Esophagus muscularis mucosa (tissue), 4 donors: ENCODE measurements at regions not wholly inside any gene's neighbourhood (a gene's known extent, or its start where the extent isn't known, plus 50 kb on each side); places are given as distances from the start of the nearest gene placed in this dataset.
A peak's percentile ranks its signal among the peaks of the same experiment; 100 is the strongest.

Experiments used
- DNase-seq: peaks from one replicate; pipeline ENCODE4 v3.0.0-alpha.2; 2017; ENCODE audit errors: extremely low spot score
- H3K27ac ChIP-seq, 4 donors: fragments of 200-600 bp; sonication (generic); replicated peaks in 1 of 4; 1 replicate in 3 of 4; 2 replicates in 1 of 4; pipeline ENCODE4 v1.5.1; 2016 to 2019; ENCODE audit warnings: mild to moderate bottlenecking in 1 of 4
- H3K27me3 ChIP-seq, 4 donors: fragments of 200-600 bp; sonication (generic); one replicate each; pipeline versions ENCODE4 v1.5.1 to v1.6.0; 2016 to 2019
- H3K36me3 ChIP-seq, 4 donors: fragments of 200-600 bp; sonication (generic); one replicate each; pipeline ENCODE4 v1.5.1; 2016 to 2019
- H3K4me1 ChIP-seq, 4 donors: fragments of 200-600 bp; sonication (generic); one replicate each; pipeline ENCODE4 v1.5.1; 2016 to 2019
- H3K4me3 ChIP-seq, 4 donors: fragments of 200-600 bp; sonication (generic); 1 replicate in 2 of 4; 2 replicates in 2 of 4; pipeline ENCODE4 v1.5.1; 2016 to 2019; ENCODE audit warnings: mild to moderate bottlenecking in 4 of 4, moderate library complexity in 1 of 4
- H3K9me3 ChIP-seq, 4 donors: fragments of 200-600 bp; sonication (generic); 1 replicate in 3 of 4; 2 replicates in 1 of 4; pipeline ENCODE4 v1.5.1; 2016 to 2019
- CTCF ChIP-seq, 3 experiments: fragments of 200-600 bp in 2 of 3; fragments of 450-650 bp in 1 of 3; sonication (generic) in 2 of 3; IDR thresholded peaks; one replicate each; pipeline ENCODE4 v1.5.1; 2017 to 2019; ENCODE audit warnings: antibody characterized with exemption in 3 of 3, mild to moderate bottlenecking in 2 of 3, moderate library complexity in 1 of 3
- EP300 ChIP-seq: sonication (generic); formaldehyde crosslinking; IDR thresholded peaks from one replicate; pipeline ENCODE4 v1.6.1; 2017; ENCODE audit warnings: antibody characterized with exemption
- POLR2A ChIP-seq: fragments of 450-650 bp; IDR thresholded peaks from one replicate; pipeline ENCODE4 v1.6.1; 2017; ENCODE audit warnings: antibody characterized with exemption, moderate library complexity, mild to moderate bottlenecking, low read depth
- POLR2AphosphoS5 ChIP-seq, 2 donors: sonication (generic); formaldehyde crosslinking; IDR thresholded peaks; one replicate each; pipeline ENCODE4 v1.6.1; 2017; ENCODE audit warnings: antibody characterized with exemption in 2 of 2
- WGBS: methylation state at CpG from one replicate; pipeline ENCODE4 v1.1.5; 2018; 5-methylcytosine and 5-hydroxymethylcytosine counted together
- intact Hi-C: fragments of 100-400 bp; cut with DNase I; formaldehyde crosslinking; loops from one replicate; pipeline ENCODE4 v1.15.1; 2023

GRCh38 chr12:131499160-131499863, 211.6 kb upstream of the SFSWAP start:
- 90% methylated on average over 1 of the region's 1 CpG for whole genome bisulfite sequencing
- H3K4me1 ChIP-seq, result peaks cover 0 to 6% (median 0%) of the 10 kb centered on the region in 4 donors
- DNase-seq, result no peak
- H3K4me3 ChIP-seq, result no peak overlapping the region
- no peaks in the 10 kb centered on the region for H3K36me3 ChIP-seq
- H3K9me3 ChIP-seq, result no peaks in the 10 kb centered on the region
- H3K27ac ChIP-seq, result no peak overlapping the region
- peak in 1 of 2 donors; percentile 13 for TF ChIP-seq POLR2AphosphoS5 (IDR thresholded peaks at IDR 0.05)
- no peak for TF ChIP-seq EP300
- TF ChIP-seq CTCF (IDR thresholded peaks at IDR 0.05), result no peak
- no peak for TF ChIP-seq POLR2A
- intact Hi-C loops, result no loop called here
- H3K27me3 ChIP-seq, result peaks cover 0 to 9% (median 0%) of the 10 kb centered on the region in 4 donors

GRCh38 chr12:131499864-131500190, 211.1 kb upstream of the SFSWAP start:
- DNase-seq, result no peak
- Histone ChIP-seq H3K9me3 (no peaks in the 10 kb centered on the region), H3K27ac (no peak overlapping the region), H3K27me3 (peaks cover 0 to 4% (median 0%) of the 10 kb centered on the region in 4 donors), H3K4me3 (no peak overlapping the region), H3K36me3 (no peaks in the 10 kb centered on the region), H3K4me1 (peaks cover 0 to 6% (median 0%) of the 10 kb centered on the region in 4 donors)
- WGBS, result 63% methylated on average over 1 of the region's 1 CpG
- intact Hi-C loops, result no loop called here
- no peak for TF ChIP-seq POLR2A
- TF ChIP-seq EP300, result no peak
- TF ChIP-seq POLR2AphosphoS5 (IDR thresholded peaks at IDR 0.05), result no peak

- Histone ChIP-seq H3K27ac (no peak overlapping the region), H3K4me1 (peaks cover 0 to 6% (median 0%) of the 10 kb centered on the region in 4 donors), H3K27me3 (peaks cover 0 to under 1% (median 0%) of the 10 kb centered on the region in 4 donors), H3K4me3 (no peak overlapping the region), H3K9me3 (no peaks in the 10 kb centered on the region), H3K36me3 (no peaks in the 10 kb centered on the region)
- DNase-seq, result no peak
- 81% methylated on average over 10 of the region's 10 CpGs for WGBS
- TF ChIP-seq POLR2A, result no peak
- no peak for TF ChIP-seq CTCF (IDR thresholded peaks at IDR 0.05)
- TF ChIP-seq POLR2AphosphoS5 (IDR thresholded peaks at IDR 0.05), result no peak
- no peak for TF ChIP-seq EP300
- intact Hi-C loops, result no loop called here
Observed at GRCh38 chr12:131500564-131500963, 210.3 kb upstream of the SFSWAP start.

GRCh38 chr12:131505561-131505960, 205.3 kb upstream of the SFSWAP start:
- H3K27ac ChIP-seq, result no peak overlapping the region
- TF ChIP-seq EP300, result no peak
- no peak for TF ChIP-seq CTCF (IDR thresholded peaks at IDR 0.05)
- TF ChIP-seq POLR2AphosphoS5 (IDR thresholded peaks at IDR 0.05), result no peak
- TF ChIP-seq POLR2A, result no peak
- peaks cover 0 to 22% (median 0%) of the 10 kb centered on the region in 4 donors for H3K27me3 ChIP-seq
- H3K36me3 ChIP-seq, result no peaks in the 10 kb centered on the region
- no peaks in the 10 kb centered on the region for H3K4me1 ChIP-seq
- H3K4me3 ChIP-seq, result no peak overlapping the region
- intact Hi-C loops, result no loop called here
- no peaks in the 10 kb centered on the region for H3K9me3 ChIP-seq
- WGBS, result 49% methylated on average over 9 of the region's 9 CpGs
- DNase-seq, result no peak

GRCh38 chr12:131506426-131506825, 204.5 kb upstream of the SFSWAP start:
- H3K9me3 ChIP-seq, result no peaks in the 10 kb centered on the region
- intact Hi-C loops, result no loop called here
- 76% methylated on average over 6 of the region's 6 CpGs for WGBS

More at GRCh38 chr12:131506426-131506825, 204.5 kb upstream of the SFSWAP start:
- DNase-seq, result no peak
- H3K4me3 ChIP-seq, result no peak overlapping the region
- peaks cover 0 to 22% (median 0%) of the 10 kb centered on the region in 4 donors for H3K27me3 ChIP-seq
- H3K27ac ChIP-seq, result no peak overlapping the region
- H3K4me1 ChIP-seq, result no peaks in the 10 kb centered on the region
- TF ChIP-seq EP300 (no peak), POLR2A (no peak), CTCF (IDR thresholded peaks at IDR 0.05) (no peak), POLR2AphosphoS5 (IDR thresholded peaks at IDR 0.05) (no peak)
- no peaks in the 10 kb centered on the region for H3K36me3 ChIP-seq
